ENCODE measurements at regions not wholly inside any gene's neighbourhood (a gene's known extent, or its start where the extent isn't known, plus 50 kb on each side); places are given as distances from the start of the nearest gene placed in this dataset.
"Not testable (repeated sequence)": the region's sequence is repeated elsewhere in the genome, so short reads cannot be mapped to it uniquely, and the experiment has no call there.

- H3K27me3 ChIP-seq (ENCODE audit: insufficient read depth, low read length); H2BK5ac ChIP-seq (ENCODE audit: insufficient read length, low read length); H3K4me3 Mint-ChIP-seq; H3K79me2 ChIP-seq (ENCODE audit: insufficient read depth, low read length); H3K9me3 Mint-ChIP-seq; H3K9me3 ChIP-seq (ENCODE audit: control insufficient read depth, low read depth, low read length); H3T11ph ChIP-seq (ENCODE audit: low read length); H3K27ac ChIP-seq (ENCODE audit: insufficient read length, low read depth, low read length); H3K27me3 Mint-ChIP-seq (ENCODE audit: low read depth); H4K5ac ChIP-seq (ENCODE audit: insufficient read length, low read depth, low read length); H3K23me2 ChIP-seq (ENCODE audit: insufficient read length, low read depth, low read length, poor library complexity, severe bottlenecking); H3K9ac ChIP-seq (ENCODE audit: extremely low read depth, insufficient read length, low read length); H3K14ac ChIP-seq (ENCODE audit: insufficient read depth, low read length); H3K4me2 ChIP-seq (ENCODE audit: insufficient read depth, insufficient read length, low read length); H3K27ac Mint-ChIP-seq; H2AFZ ChIP-seq (ENCODE audit: low read length); H2BK12ac ChIP-seq (ENCODE audit: insufficient read length, low read depth, low read length); DNase-seq; H4K91ac ChIP-seq (ENCODE audit: insufficient read length, low read depth, low read length); H2AK5ac ChIP-seq (ENCODE audit: insufficient read length, low read length); H2BK20ac ChIP-seq (ENCODE audit: low read depth, low read length, poor library complexity, severe bottlenecking); H3K4ac ChIP-seq (ENCODE audit: low read depth, low read length); H4K8ac ChIP-seq (replicated peaks; ENCODE audit: insufficient read length, low read depth, low read length); H3K23ac ChIP-seq (ENCODE audit: insufficient read length, low read depth, low read length); H2BK15ac ChIP-seq (ENCODE audit: low read depth, low read length); H4K20me1 ChIP-seq (ENCODE audit: control insufficient read depth, insufficient read depth, insufficient read length); H3K18ac ChIP-seq (ENCODE audit: insufficient read length, low read depth, low read length); H3K79me1 ChIP-seq (ENCODE audit: insufficient read depth, low read depth, low read length, poor library complexity, severe bottlenecking); H3K4me1 ChIP-seq (ENCODE audit: insufficient read depth, low read length); H3K56ac ChIP-seq (ENCODE audit: insufficient read length, low read depth, low read length); H2BK120ac ChIP-seq (ENCODE audit: low read depth, low read length, poor library complexity, severe bottlenecking): not testable (repeated sequence)
- peaks cover 19 to 24% of the 10 kb centered on the region in 2 experiments for H3K4me1 Mint-ChIP-seq
- no CpG with 5 or more reads among the region's 5 CpGs for WGBS (ENCODE audit: extremely low coverage, insufficient read length, low lambda C conversion rate)
- H3K36me3 Mint-ChIP-seq (ENCODE audit: insufficient read depth in 1 of 3, low read depth in 3 of 3), result peaks cover 4 to 23% (median 22%) of the 10 kb centered on the region in 3 experiments; a peak in 6 of 7 replicates
These were observed 638.3 kb downstream of the UTRN start for GRCh38 chr6:144923491-144923787.

All from H9 (cell line).